DOHH2 (cell line): ENCODE measurements at regions not wholly inside any gene's neighbourhood (a gene's known extent, or its start where the extent isn't known, plus 50 kb on each side); places are given as distances from the start of the nearest gene placed in this dataset.

Experiments
- H3F3A ChIP-seq: fragments of 200-600 bp; sonication (generic), shearing (Covaris generic); 2 replicates; pipeline ENCODE4 v1.6.0; 2016; ENCODE audit warnings: antibody characterized with exemption, mild to moderate bottlenecking; ENCODE audit not compliant: control insufficient read depth, insufficient read depth
- H3K27ac ChIP-seq: fragments of 200-600 bp; sonication (generic); 2 replicates; pipeline ENCODE4 v1.5.1; 2014; ENCODE audit warnings: low read depth, mild to moderate bottlenecking, low read length, moderate library complexity
- H3K27me3 ChIP-seq: fragments of 200-600 bp; sonication (generic); 2 replicates; pipeline ENCODE4 v1.6.1; 2014; ENCODE audit warnings: mild to moderate bottlenecking, low read length, mixed read lengths; ENCODE audit not compliant: control insufficient read depth
- H3K36me3 ChIP-seq: fragments of 200-600 bp; sonication (generic); 2 replicates; pipeline ENCODE4 v1.6.1; 2014; ENCODE audit warnings: mild to moderate bottlenecking, low read length, moderate library complexity, mixed read lengths; ENCODE audit not compliant: control insufficient read depth
- H3K4me1 ChIP-seq: fragments of 200-600 bp; sonication (generic); 2 replicates; pipeline ENCODE4 v1.6.1; 2014; ENCODE audit warnings: mild to moderate bottlenecking, low read length, mixed read lengths; ENCODE audit not compliant: control insufficient read depth
- H3K4me2 ChIP-seq: fragments of 200-600 bp; sonication (generic); 2 replicates; pipeline ENCODE4 v1.6.0; 2014; ENCODE audit warnings: mild to moderate bottlenecking, low read length, moderate library complexity
- H3K4me3 ChIP-seq: fragments of 200-600 bp; sonication (generic); 2 replicates; pipeline ENCODE4 v1.5.1; 2014; ENCODE audit warnings: mild to moderate bottlenecking, low read length, mixed read lengths
- H3K79me2 ChIP-seq: fragments of 200-600 bp; sonication (generic); 2 replicates; pipeline ENCODE4 v1.6.1; 2014; ENCODE audit warnings: mild to moderate bottlenecking, low read length, mixed read lengths; ENCODE audit not compliant: control insufficient read depth
- H3K9me2 ChIP-seq: fragments of 200-600 bp; sonication (generic); replicated peaks from 2 replicates; pipeline ENCODE4 v1.6.1; 2014; ENCODE audit warnings: mild to moderate bottlenecking, low read length, mixed read lengths; ENCODE audit not compliant: control insufficient read depth
- H3K9me3 ChIP-seq: fragments of 200-600 bp; sonication (generic); 2 replicates; pipeline ENCODE4 v1.6.1; 2014; ENCODE audit warnings: antibody characterized with exemption, low read length, mixed read lengths; ENCODE audit not compliant: control insufficient read depth, insufficient read depth
- H4K20me1 ChIP-seq: fragments of 200-600 bp; sonication (generic); 2 replicates; pipeline ENCODE4 v1.6.0; 2014; ENCODE audit warnings: low read depth, mild to moderate bottlenecking, antibody characterized with exemption, low read length, moderate library complexity; ENCODE audit not compliant: control insufficient read depth, insufficient read depth
- EZH2phosphoT487 ChIP-seq: fragments of 200-600 bp; sonication (generic); IDR thresholded peaks from 2 replicates; pipeline ENCODE4 v1.6.1; 2017; ENCODE audit warnings: borderline replicate concordance, mild to moderate bottlenecking, antibody characterized with exemption, low read length, moderate library complexity, mixed read lengths
- TF ChIP-seq, protein P1 (sequence below): fragments of 200-600 bp; sonication (generic); IDR thresholded peaks from one replicate; pipeline ENCODE4 v1.5.1; 2014; ENCODE audit warnings: antibody characterized with exemption, mild to moderate bottlenecking, low read depth, low read length; ENCODE audit not compliant: poor library complexity, severe bottlenecking

DNA sequence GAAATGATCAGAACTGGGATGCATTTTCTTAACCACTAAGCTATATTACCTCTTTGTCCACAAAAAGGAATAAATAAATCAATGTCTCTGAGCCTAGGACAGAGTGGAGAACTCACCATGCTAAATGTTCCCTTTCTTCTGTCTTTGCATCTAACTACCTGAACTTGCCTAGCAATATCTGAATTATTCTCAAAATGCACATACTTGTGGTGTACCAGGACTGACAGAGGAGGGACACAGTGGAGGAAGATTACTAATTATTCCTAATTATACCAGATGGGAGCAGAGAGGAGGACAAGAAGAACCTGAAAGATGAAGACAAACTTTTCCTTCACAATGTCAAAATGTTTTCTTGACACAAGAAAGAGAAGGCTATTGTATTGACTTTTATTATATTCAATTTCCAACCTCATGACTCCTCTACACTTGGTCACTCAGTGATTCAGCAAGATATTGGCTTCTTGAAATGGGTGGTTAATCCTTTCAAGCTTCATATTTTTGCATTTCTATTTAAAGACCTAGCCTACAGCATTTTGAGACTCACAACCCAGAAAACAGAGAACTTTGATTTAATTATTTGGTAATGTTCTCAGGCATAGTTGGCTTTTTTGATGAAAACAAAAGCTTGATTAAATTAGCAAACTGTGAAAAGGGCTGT is 117.2 kb upstream of the LRFN5 start:
- no peaks in the 10 kb centered on the region for H3K27me3 ChIP-seq
- H4K20me1 ChIP-seq = no peaks in the 10 kb centered on the region
- no peaks in the 10 kb centered on the region for H3K9me3 ChIP-seq
- no peaks in the 10 kb centered on the region for H3F3A ChIP-seq
- TF ChIP-seq EZH2phosphoT487 = no peak
- TF ChIP-seq, protein P1, sequence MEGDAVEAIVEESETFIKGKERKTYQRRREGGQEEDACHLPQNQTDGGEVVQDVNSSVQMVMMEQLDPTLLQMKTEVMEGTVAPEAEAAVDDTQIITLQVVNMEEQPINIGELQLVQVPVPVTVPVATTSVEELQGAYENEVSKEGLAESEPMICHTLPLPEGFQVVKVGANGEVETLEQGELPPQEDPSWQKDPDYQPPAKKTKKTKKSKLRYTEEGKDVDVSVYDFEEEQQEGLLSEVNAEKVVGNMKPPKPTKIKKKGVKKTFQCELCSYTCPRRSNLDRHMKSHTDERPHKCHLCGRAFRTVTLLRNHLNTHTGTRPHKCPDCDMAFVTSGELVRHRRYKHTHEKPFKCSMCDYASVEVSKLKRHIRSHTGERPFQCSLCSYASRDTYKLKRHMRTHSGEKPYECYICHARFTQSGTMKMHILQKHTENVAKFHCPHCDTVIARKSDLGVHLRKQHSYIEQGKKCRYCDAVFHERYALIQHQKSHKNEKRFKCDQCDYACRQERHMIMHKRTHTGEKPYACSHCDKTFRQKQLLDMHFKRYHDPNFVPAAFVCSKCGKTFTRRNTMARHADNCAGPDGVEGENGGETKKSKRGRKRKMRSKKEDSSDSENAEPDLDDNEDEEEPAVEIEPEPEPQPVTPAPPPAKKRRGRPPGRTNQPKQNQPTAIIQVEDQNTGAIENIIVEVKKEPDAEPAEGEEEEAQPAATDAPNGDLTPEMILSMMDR = no peak
- no peaks in the 10 kb centered on the region for H3K9me2 ChIP-seq
- no peak overlapping the region for H3K4me2 ChIP-seq
- no peak overlapping the region for H3K27ac ChIP-seq
- no peaks in the 10 kb centered on the region for H3K4me1 ChIP-seq
- H3K36me3 ChIP-seq = no peaks in the 10 kb centered on the region
- no peaks in the 10 kb centered on the region for H3K79me2 ChIP-seq
- H3K4me3 ChIP-seq = no peak overlapping the region

DNA sequence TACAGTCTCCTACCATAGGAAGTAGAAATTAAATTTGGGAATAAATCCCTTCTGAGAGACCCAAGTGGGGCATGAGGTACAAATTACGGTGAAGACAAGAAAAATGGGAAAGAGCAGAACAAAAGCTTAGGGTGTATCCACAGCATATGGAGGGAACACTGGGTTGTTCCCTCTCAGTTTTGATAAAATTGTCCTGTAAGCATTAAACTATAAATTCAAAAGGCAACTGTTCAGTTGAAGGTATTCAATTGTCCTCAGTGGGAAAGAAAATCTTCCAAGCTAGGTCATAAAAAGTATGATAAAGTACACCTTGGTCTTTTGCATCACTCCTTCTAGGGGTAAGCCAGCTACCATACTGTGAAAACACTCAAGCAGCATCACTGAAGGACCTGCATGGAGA is 118.3 kb upstream of the LRFN5 start:
- Histone ChIP-seq H3K27me3 (no peaks in the 10 kb centered on the region), H4K20me1 (no peaks in the 10 kb centered on the region), H3F3A (no peaks in the 10 kb centered on the region), H3K4me1 (no peaks in the 10 kb centered on the region), H3K4me2 (no peak overlapping the region), H3K79me2 (no peaks in the 10 kb centered on the region), H3K9me2 (no peaks in the 10 kb centered on the region), H3K36me3 (no peaks in the 10 kb centered on the region), H3K9me3 (no peaks in the 10 kb centered on the region), H3K4me3 (no peak overlapping the region), H3K27ac (no peak overlapping the region)
- TF ChIP-seq, protein P1 = no peak
- TF ChIP-seq EZH2phosphoT487 = no peak

DNA sequence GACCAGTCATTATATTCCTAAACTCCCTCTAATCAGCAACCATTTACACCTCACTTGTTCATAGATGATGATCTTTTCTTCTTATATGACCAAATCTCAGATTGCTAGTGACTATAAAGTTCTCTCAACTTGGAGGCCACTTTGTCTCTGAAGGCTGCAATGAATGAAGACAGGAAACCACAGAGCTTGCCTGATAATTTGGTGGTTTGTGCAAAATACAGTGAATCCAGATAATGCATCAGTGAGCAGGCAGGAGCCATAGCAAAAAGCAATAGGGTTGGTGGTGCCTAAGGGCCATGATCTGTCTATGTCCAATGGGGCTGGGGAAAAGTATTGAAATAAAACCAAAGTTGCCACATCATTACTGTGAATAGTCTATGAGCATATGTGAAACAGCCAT is 123.8 kb upstream of the LRFN5 start:
- no peaks in the 10 kb centered on the region for H3K36me3 ChIP-seq
- H3K4me1 ChIP-seq = no peaks in the 10 kb centered on the region
- H3K4me2 ChIP-seq = no peak overlapping the region
- H4K20me1 ChIP-seq = no peaks in the 10 kb centered on the region
- H3K27me3 ChIP-seq = no peaks in the 10 kb centered on the region
- H3K4me3 ChIP-seq = no peak overlapping the region
- no peaks in the 10 kb centered on the region for H3K9me2 ChIP-seq
- TF ChIP-seq EZH2phosphoT487 = no peak
- TF ChIP-seq, protein P1 = no peak
- H3K27ac ChIP-seq = no peak overlapping the region
- H3F3A ChIP-seq = no peaks in the 10 kb centered on the region
- H3K79me2 ChIP-seq = no peaks in the 10 kb centered on the region
- no peaks in the 10 kb centered on the region for H3K9me3 ChIP-seq
